GM21825 (cell line): ENCODE measurements at regions not wholly inside any gene's neighbourhood (a gene's known extent, or its start where the extent isn't known, plus 50 kb on each side); places are given as distances from the start of the nearest gene placed in this dataset.

Experiments
- ATAC-seq: cut with Tn5 transposase; IDR thresholded peaks from one replicate; pipeline ENCODE4 v1.9.1; 2021; ENCODE audit warnings: mild to moderate bottlenecking, moderate library complexity; ENCODE audit not compliant: unreplicated experiment

GRCh38 chr10:130804281-130804680 lies 507.2 kb downstream of the TCERG1L start:
- ATAC-seq: no peak

DNA sequence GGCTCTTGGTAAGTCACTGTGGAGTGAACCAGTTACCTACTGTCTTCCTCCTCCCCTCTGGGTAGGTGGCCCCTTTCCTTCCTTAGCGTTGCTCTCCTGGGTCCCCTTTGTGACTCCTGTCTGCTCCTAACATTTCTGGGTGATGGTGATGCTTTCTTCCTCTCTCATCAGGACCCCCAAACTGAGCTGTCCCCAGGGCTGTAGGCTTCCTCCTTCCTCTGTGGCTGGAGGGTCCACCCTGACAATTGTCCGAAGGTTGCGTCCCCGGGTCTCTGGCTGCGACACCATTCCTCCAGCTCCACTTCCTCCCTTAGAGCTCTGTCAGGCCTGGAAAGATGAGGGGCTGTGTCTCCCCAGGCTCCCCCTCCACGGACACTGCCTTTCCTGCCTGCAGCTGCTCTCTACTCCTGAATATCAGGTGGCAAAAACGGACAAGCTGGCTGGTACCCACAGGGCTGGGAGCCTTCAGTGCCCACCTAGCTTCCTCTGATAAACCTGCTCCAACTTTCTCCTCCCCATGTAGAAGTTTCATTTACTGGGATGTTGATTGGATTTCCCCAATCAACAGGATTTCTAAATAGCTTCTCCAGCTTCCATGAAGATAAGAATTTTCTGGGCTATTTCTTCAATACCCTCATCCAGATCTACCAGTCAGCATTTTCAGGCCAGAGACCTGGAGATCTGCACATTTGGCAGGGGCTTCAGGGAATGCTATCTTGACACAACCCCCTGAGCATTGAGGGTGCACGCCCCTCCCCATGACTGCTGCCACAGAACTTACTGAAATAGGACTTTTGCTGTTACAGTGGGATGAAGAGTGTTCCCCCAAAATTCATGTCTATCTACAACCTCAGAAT lies 506.5 kb downstream of the TCERG1L start:
- ATAC-seq: no peak

DNA sequence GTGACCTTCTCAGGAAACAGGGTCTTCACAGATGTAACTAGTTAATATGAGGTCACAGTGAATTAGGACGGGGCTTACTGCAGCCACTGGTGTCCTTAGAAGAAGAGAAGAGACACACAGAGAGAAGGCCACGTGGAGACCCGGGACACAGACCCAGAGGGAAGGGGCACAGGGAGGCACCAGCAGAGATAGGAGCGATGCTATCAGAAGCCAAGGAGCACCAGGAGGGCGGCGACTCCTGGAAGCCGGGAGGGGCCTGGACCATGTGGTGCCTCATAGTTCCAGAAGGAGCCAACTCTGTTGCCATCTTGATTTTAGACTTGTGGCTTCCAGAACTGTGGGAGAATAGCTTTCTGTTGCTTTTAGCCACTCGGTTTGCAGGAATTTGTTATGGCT lies 505.9 kb downstream of the TCERG1L start:
- ATAC-seq: no peak

DNA sequence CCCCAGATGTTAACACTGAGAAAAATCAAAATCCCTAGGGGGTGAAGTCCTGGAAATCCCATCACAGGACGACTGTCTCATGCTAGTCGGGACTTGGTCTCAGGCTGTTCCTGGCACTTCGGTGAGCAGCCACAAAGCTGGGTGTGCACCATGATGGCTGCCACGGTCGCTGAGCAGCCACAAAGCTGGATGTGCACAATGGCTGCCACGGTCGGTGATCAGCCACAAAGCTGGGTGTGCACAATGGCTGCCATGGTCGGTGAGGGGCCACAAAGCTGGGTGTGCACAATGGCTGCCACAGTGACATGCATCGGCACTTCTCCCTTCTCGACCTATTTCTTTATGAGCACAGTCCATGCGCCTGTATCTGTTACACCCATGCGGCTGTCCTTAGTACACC lies 505.1 kb downstream of the TCERG1L start:
- ATAC-seq: no peak

DNA sequence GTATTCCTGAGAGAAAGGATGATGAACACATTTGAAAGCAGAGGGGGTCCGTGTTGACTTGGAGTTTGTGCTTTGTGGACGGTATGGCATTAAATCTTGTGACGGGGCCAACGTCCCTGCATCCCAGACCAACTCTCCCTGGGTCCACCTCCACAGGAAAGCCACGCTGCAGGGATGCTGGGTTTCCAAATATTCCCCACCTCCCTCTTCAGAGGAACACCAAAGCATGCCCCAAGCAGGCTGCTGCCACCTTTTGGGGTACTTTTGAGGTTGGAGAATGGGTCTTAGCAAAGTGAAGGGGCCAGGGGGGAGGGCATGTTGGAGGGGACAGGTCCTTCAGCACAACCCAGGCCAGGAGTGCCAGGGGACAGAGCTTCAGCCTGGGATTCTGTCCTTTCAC lies 504.4 kb downstream of the TCERG1L start:
- no peak for ATAC-seq

DNA sequence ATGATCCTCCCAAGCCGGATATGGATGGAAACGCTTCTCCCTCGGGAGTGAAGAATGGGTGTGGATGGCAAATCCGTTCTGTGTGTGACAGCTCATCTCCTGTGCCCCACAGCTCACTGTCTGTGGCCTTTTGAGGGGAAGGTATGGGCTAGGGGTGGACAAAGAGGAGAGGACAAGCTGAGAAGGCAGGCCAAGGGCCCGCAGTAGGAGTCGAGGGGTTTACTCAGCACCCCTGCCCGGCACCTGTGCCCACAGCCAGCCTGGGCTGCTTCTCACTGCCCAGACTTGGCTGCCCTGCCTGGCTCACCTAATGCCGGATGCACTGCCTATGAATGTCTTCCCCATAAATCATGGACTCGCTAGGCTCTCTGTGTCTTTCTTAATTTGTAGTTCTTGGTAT lies 503.8 kb downstream of the TCERG1L start:
- no peak for ATAC-seq

GRCh38 chr10:130808243-130808642 lies 503.3 kb downstream of the TCERG1L start:
- no peak for ATAC-seq

DNA sequence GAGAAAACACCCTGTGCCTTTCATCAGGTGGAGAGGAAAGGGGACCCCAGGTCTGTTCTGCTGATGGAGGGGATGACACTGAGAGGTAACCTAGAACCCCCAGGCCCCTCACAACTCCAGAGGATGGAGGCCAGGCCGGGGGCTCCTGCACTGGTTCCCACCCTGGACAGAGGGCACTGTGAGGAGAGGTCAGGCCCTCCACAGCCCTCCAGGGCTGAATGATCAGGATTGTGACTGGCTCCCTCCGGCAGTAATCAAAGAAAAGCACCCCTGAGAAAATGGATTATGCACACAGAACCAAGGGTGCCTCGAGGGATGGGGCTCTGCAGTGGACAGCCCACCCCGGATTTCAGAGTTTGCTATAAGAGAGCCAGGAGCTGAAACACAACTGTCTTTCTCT lies 502.8 kb downstream of the TCERG1L start:
- ATAC-seq: no peak

DNA sequence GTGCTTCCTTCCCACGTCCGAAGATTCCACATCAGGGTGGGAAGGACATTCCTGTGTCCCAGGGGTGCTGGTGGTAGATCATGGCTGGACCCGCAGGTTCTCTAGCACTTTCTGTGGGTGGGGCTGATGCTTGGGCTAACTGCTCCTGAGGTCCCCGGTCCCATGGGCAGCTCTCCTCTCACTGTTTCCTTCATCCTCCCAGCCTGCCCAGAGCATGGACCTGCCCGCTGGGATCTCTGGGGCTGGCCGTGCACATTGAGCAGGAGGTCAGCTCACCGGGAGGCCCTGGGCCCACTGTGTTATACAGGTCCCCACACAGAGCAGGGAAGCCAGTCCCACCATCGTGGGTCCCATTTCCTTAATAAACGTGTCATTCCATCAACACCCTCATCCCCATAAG lies 502.3 kb downstream of the TCERG1L start:
- no peak for ATAC-seq

GRCh38 chr10:130809761-130810515 lies 501.6 kb downstream of the TCERG1L start:
- ATAC-seq: no peak

GRCh38 chr10:130810856-130811255 lies 500.7 kb downstream of the TCERG1L start:
- no peak for ATAC-seq

- no peak for ATAC-seq
Measured at GRCh38 chr10:130812381-130813148, 499.0 kb downstream of the TCERG1L start.

- ATAC-seq: no peak
Measured at GRCh38 chr10:130814610-130815009, 496.9 kb downstream of the TCERG1L start.

- no peak for ATAC-seq
Measured at GRCh38 chr10:130816116-130816901, 495.2 kb downstream of the TCERG1L start.

DNA sequence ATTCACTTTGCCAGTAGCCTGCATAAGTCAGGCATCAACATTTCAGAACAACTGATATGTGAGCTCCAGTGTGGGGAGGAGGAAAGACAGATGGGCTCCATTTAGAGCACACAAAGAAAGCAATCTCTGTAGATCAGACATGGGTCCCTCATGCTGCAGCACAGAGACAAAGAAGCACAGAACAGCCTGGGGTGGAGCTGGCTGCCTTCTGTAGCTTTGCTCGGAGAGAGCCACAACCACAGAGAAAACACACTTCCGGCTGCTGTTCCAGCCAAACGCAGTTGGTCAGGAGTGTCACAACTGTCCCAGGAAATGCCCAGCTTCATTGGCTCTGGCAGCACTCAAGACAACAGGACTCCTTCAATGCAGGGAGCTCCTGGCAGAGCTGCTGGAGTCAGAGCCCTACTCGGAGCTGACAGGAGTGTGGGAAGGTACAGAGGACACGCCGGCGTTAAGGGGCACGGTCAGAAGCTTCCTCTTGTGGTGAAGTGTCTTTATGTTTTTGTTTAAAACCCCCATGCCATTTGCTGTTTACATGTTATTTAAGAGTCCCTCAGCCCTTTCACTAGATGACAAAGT lies 494.4 kb downstream of the TCERG1L start:
- no peak for ATAC-seq

- ATAC-seq: no peak
Measured at GRCh38 chr10:130817674-130818073, 493.8 kb downstream of the TCERG1L start.

DNA sequence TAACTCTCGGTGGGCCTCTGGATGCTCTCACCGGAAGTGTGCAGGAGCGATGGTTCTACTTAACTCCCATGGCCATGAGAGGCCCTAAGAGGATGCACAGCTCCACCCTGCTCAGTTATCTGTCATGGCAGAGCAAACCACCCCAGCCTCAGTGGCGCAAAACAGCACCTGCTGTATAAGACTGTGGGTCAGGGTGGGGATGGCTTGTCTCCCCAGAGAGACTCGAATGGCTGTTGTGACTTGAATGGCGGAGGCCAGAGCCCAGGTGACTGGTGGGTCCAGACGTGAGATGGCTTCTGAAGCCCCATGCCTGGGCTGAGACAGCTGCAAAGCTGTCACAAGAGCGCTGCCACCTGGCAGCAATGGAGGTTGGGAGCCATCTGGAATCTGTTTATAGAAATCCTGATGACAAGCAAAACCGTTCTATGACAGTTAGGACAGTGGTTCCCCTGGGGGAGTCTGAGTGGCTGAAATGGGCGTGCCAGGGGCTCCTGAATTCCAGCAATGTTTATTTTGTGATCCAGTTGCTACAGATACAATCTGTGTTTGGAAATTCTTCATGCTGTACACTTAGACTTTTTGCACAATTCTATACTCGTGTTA lies 490.5 kb downstream of the TCERG1L start:
- ATAC-seq: no peak

DNA sequence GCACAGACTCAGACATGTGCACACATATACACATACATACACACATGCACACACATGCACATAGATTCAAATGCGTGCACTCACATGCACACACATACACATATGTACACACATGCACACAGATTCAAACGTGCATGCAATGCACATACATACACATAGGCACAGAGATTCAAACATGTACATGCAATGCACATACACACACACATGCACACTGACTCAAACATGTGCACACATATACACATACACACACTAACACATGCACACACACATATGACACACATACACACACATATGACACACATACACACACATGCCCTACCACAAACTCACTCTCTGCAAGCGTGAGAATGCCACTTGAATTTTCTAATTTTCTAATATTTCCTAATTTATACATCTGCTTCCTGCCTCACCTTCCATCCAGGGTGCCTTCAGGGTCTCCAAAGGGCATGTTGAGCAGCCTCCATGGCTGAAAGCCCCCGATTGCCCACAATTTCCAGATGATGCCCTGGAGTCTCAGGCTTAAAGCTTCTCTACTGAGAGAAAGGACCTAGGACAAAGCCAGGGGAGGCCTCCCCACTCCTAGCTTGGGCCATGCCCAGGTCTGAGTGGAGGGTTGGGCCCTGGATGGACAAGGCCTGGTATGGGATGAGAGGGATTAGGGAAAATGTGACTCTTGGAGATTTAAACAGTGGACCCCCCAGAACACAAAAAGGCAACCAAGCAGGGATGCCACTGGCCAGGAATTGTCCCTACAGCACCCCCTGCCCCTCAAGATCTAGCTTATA lies 487.1 kb downstream of the TCERG1L start:
- no peak for ATAC-seq

DNA sequence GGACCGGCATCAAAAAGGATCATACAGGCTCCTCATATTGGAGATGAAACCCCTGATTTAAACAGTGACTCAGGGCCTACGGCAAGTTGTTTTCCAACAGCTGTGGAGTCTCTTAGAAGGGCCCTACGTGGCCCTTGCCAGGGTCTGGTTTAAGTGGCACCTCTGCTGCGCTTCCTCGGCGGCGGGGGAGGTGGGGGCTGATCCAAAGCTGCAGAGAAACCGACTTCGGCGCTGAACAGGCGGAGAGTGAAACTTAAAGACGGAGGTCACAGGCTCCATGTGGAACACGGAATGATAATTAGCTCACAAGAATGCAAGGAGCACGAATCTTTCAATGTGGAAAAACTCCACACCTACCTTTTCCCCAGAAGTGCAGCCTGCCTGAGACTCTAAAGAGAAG lies 477.9 kb downstream of the TCERG1L start:
- ATAC-seq: no peak
